Hematopoietic multipotent progenitor cell treated with erythropoietin and hydrocortisone succinate and interleukin-3 and kit ligand, for 6 days (in vitro differentiated cells): ENCODE measurements at regions not wholly inside any gene's neighbourhood (a gene's known extent, or its start where the extent isn't known, plus 50 kb on each side); places are given as distances from the start of the nearest gene placed in this dataset.
"Not testable (repeated sequence)": the region's sequence is repeated elsewhere in the genome, so short reads cannot be mapped to it uniquely, and the experiment has no call there.

ENCODE experiments used
- DNase-seq: peaks from one replicate; pipeline ENCODE4 v3.0.0-alpha.2; 2015

GRCh38 chr6:14372734-14373489 is 255.3 kb downstream of the CD83 start:
- no peak for DNase-seq

GRCh38 chr6:14373648-14374437 is 256.3 kb downstream of the CD83 start:
- no peak for DNase-seq

- DNase-seq, result peak; percentile 43
These were observed 258.4 kb downstream of the CD83 start for GRCh38 chr6:14375930-14376329.

- DNase-seq, result no peak
These were observed 262.0 kb downstream of the CD83 start for GRCh38 chr6:14379568-14379967.

- no peak for DNase-seq
These were observed 262.7 kb downstream of the CD83 start for GRCh38 chr6:14380086-14380820.

- DNase-seq, result no peak
These were observed 263.6 kb downstream of the CD83 start for GRCh38 chr6:14380901-14381828.

- no peak for DNase-seq
These were observed 264.5 kb downstream of the CD83 start for GRCh38 chr6:14381829-14382677.

GRCh38 chr6:14382678-14383236 is 265.2 kb downstream of the CD83 start:
- DNase-seq, result no peak

- peak; percentile 38 for DNase-seq
These were observed 266.0 kb downstream of the CD83 start for GRCh38 chr6:14383393-14384174.

DNA sequence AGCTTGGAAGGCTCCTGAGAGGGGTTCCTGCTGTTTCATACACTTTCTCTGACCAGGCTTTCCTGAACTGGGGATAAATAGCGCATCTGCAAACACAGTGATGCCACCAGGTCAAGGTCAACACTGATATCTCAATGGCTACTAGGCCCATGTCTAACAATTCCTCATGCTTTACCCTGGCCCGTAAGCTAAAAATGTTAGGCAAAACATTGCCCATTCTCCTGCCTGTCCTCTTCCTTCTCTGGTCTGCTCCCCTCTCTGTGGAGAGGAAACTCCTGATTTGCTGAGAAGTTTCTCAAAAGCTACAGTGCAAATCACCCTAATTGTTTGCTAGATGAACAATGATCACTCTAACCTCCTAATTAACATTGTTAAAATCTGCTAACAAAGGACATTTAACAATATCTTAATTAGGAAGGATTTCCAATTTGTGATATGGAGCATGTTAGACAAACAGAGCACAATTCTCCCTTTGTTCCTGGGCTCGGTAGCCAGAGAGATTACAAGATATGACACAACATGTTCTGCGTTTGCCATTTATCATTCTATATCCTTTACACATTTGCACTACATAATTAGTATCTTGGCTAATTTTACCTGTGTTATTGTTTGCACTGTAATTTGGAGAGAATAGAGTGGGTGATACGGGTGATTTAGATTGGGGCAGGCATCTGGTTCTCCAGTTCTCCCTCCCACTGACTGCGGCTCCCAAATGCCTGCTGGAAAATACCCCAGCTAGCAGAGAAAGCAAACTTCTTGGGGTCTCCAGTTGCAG is 266.8 kb downstream of the CD83 start:
- DNase-seq, result no peak

DNA sequence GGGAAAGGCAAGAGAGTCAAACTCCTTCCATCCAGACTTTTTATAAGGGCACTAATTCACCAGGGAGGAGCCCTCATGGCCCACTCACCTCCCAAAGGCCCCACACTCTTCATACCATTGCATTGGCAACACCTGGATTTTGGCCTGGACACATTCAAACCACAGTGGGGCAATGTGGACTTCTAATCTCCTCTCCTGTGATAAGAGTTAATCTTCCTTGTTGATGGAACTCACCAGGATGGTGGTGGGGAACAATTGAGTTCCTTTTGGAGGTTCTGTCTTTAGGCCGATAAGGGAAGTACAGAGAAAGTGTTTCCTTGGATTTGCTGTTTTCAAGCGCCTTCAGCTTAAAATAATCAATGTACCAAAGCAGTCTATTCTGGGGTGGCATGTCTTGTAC is 268.7 kb downstream of the CD83 start:
- no peak for DNase-seq

- peak; percentile 63 for DNase-seq
These were observed 269.1 kb downstream of the CD83 start for GRCh38 chr6:14386668-14387067.

GRCh38 chr6:14388371-14388770 is 270.8 kb downstream of the CD83 start:
- DNase-seq, result no peak

GRCh38 chr6:14389776-14390175 is 272.2 kb downstream of the CD83 start:
- not testable (repeated sequence) for DNase-seq

DNA sequence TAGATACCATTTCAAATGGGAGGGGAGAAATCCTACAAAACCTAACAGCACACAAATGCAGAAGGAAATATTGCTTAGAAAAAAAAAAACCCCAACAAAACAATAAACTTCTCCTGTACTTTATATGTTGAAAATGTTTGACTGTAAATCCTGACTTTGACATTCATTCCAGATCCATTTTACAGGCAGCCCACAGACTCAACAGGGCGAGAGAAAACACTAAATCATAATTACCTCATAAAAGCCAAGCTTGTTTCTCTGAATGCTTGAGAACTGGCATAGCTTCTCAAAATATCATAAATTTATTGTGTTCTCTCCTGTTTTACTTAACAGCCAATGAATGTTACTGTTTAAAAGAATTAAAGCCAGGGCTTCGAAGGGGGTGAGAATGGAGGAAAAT is 273.2 kb downstream of the CD83 start:
- DNase-seq, result no peak

DNA sequence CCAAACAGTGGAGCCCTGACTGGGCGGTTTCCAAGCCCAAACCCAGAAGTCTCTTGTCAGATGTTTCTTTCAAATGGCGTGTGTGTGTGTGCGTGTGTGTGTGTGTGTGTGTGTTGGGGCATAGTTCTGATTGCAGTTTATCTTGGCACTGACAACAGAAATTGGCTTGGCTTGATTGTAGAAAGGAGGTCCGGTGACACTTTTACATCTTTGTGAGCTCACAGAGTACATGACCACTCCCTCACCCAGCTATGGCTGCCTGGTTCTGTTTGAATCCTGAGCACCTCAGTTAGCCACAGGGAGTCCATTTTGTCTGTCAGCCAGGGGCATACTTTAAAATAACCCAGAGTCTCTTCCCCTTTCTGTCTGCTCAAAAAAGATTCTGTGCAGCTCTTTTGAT is 276.3 kb downstream of the CD83 start:
- no peak for DNase-seq

DNA sequence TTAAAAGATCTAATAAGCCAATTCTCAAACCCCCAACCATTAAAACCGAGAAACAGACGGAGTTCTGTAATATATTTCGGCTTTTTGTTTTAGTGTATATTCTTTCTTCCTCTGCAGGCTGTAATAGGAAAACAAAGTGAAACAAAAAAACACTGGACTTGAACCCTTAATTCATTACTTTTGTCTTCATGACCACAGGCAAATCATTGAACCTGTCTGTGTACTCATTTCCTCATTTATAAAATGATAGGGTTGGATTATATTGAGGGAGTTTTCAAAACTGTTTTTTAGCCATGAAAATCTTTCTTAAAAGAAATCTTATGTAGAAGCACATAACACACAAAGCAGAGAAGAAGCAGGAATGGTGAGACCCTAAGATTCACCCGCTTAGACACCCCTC is 278.8 kb downstream of the CD83 start:
- DNase-seq, result no peak

GRCh38 chr6:14396826-14397517 is 279.4 kb downstream of the CD83 start:
- peak; percentile 28 for DNase-seq

- no peak for DNase-seq
These were observed 279.9 kb downstream of the CD83 start for GRCh38 chr6:14397518-14397901.
